Adrenal gland (tissue), 9 donors: ENCODE measurements at regions not wholly inside any gene's neighbourhood (a gene's known extent, or its start where the extent isn't known, plus 50 kb on each side); places are given as distances from the start of the nearest gene placed in this dataset.

Experiments used
- DNase-seq, 7 donors: peaks; one replicate each; pipeline ENCODE4 v3.0.0-alpha.2; 2019 to 2020
- H3K27ac ChIP-seq, 5 donors: fragments of 200-600 bp; sonication (generic) in 4 of 5; 1 replicate in 3 of 5; 2 replicates in 2 of 5; pipeline versions ENCODE4 v1.5.1 to v1.8.0; 2016 to 2020; ENCODE audit warnings: mild to moderate bottlenecking in 1 of 5
- H3K27me3 ChIP-seq: fragments of 200-600 bp; 2 replicates; pipeline ENCODE4 v1.8.0; 2021
- H3K36me3 ChIP-seq, 2 donors: fragments of 200-600 bp; replicated peaks in 1 of 2; 1 replicate in 1 of 2; 2 replicates in 1 of 2; pipeline versions ENCODE4 v1.5.1 to v1.8.0; 2018 to 2022
- H3K4me1 ChIP-seq, 2 donors: fragments of 200-600 bp; replicated peaks in 1 of 2; 1 replicate in 1 of 2; 2 replicates in 1 of 2; pipeline versions ENCODE4 v1.5.1 to v1.8.0; 2018 to 2021
- H3K4me3 ChIP-seq, 4 donors: fragments of 200-600 bp; sonication (generic) in 3 of 4; one replicate each; pipeline ENCODE4 v1.5.1; 2016 to 2018
- H3K9me3 ChIP-seq, 3 donors: fragments of 200-600 bp; sonication (generic) in 1 of 3; replicated peaks in 1 of 3; 1 replicate in 2 of 3; 2 replicates in 1 of 3; pipeline versions ENCODE4 v1.5.1 to v1.8.0; 2016 to 2021
- POLR2A ChIP-seq, 2 donors: fragments of 450-650 bp; IDR thresholded peaks; one replicate each; pipeline ENCODE4 v1.6.1; 2017; ENCODE audit warnings: antibody characterized with exemption in 2 of 2, mild to moderate bottlenecking in 2 of 2, moderate library complexity in 1 of 2
- WGBS, 4 donors: extraction: QIAGEN DNeasy Blood & Tissue Kit in 2 of 4; methylation state at CpG; one replicate each; pipeline versions ENCODE4 v1.1.5 to v1.1.7; 2013 to 2017; 5-methylcytosine and 5-hydroxymethylcytosine counted together
- intact Hi-C, 2 donors: fragments of 100-400 bp; cut with DNase I; formaldehyde crosslinking; loops; one replicate each; pipeline versions ENCODE4 v1.14.1 to v1.15.0; 2022 to 2023
- TF ChIP-seq, protein P1 (sequence below), 6 experiments: fragments of 450-650 bp in 4 of 6; fragments of 200-600 bp in 2 of 6; sonication (generic) in 1 of 6; IDR thresholded peaks; 1 replicate in 5 of 6; 2 replicates in 1 of 6; pipeline versions ENCODE4 v1.5.1 to v1.8.0; 2016 to 2021; ENCODE audit warnings: antibody characterized with exemption in 6 of 6, mild to moderate bottlenecking in 2 of 6, moderate library complexity in 1 of 6
- donor health status: healthy with polysubstance abuse.
- donor health status: Bipolar disorder and iron deficiency.
- donor health status: DM: yes; HTN: yes; CAD: no.
- donor health status: DM: no; HTN: no; CAD: no.
- donor health status: DM: no; HTN: no; CAD: no.

DNA sequence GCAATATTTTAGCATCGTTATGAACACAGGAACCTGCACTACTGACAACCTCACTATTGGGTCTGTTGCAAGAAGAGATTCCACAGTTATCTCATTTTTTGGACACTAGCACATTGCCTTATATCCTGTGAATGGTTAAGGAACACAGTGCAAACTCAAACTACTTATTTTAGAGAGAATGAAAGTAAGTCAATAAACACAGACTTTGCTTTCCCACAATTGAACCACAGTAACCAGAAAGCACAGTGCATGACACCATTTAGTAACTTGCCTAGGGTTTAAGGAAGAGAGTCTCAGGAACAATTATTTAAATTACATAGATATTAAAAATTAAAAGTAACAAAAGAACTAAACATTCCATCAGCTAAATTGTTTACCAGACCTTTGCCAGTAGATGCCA is 468.8 kb downstream of the ZWINT start:
- Histone ChIP-seq H3K4me1 (no peaks in the 10 kb centered on the region), H3K27ac (no peak overlapping the region), H3K9me3 (no peaks in the 10 kb centered on the region), H3K27me3 (no peaks in the 10 kb centered on the region), H3K4me3 (no peak overlapping the region), H3K36me3 (no peaks in the 10 kb centered on the region)
- no peak for DNase-seq
- intact Hi-C loops = no loop called here
- 47 to 86% (median 65%) methylated on average over 1 of the region's 1 CpG for WGBS, 4 donors
- no peak for TF ChIP-seq POLR2A (IDR thresholded peaks at IDR 0.05)
- TF ChIP-seq, protein P1, sequence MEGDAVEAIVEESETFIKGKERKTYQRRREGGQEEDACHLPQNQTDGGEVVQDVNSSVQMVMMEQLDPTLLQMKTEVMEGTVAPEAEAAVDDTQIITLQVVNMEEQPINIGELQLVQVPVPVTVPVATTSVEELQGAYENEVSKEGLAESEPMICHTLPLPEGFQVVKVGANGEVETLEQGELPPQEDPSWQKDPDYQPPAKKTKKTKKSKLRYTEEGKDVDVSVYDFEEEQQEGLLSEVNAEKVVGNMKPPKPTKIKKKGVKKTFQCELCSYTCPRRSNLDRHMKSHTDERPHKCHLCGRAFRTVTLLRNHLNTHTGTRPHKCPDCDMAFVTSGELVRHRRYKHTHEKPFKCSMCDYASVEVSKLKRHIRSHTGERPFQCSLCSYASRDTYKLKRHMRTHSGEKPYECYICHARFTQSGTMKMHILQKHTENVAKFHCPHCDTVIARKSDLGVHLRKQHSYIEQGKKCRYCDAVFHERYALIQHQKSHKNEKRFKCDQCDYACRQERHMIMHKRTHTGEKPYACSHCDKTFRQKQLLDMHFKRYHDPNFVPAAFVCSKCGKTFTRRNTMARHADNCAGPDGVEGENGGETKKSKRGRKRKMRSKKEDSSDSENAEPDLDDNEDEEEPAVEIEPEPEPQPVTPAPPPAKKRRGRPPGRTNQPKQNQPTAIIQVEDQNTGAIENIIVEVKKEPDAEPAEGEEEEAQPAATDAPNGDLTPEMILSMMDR (IDR thresholded peaks at IDR 0.05) = no peak

DNA sequence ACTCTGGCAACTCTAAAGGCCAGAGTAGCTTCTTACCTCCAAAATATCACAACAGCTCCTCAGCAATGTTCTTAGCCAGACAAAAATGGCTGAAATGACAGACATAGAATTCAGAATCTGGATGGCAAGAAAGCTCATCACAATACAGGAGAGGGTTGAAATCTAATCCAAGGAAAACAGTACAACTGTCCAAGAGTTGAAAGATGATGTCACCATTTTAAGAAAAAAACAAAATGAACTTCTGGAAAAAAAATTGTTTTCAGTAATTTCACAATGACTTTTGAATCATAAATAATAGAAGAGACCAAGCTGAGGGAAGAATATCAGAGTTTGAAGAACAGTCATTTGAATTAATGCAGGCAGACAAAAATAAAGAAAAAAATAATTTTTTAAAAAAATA is 479.5 kb downstream of the ZWINT start:
- Histone ChIP-seq H3K27ac (no peak overlapping the region), H3K4me1 (no peaks in the 10 kb centered on the region), H3K27me3 (no peaks in the 10 kb centered on the region), H3K36me3 (no peaks in the 10 kb centered on the region), H3K4me3 (no peak overlapping the region), H3K9me3 (no peaks in the 10 kb centered on the region)
- no peak for TF ChIP-seq POLR2A (IDR thresholded peaks at IDR 0.05)
- TF ChIP-seq, protein P1 (IDR thresholded peaks at IDR 0.05) = no peak
- DNase-seq = no peak
- intact Hi-C loops = no loop called here

DNA sequence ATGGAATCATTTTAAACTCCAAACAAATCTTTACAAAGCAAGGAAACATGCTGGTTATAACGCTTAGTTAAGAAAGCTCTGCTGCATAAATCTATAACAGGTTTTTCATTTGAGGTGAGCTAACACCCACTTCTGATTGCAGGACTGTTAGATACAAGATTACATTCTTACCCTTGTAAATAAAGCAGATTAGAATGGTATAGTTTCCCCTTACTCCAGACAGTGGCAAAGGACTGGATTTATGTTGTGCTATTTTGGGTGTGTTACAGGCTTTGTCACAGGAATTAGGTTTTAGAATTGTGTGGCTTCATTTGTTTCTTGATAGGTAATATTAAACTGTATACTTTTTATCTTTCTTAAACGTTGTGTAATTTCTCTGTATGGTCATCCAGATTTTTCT is 487.6 kb downstream of the ZWINT start:
- no peaks in the 10 kb centered on the region for H3K9me3 ChIP-seq
- H3K27ac ChIP-seq = no peak overlapping the region
- intact Hi-C loops = no loop called here
- WGBS, 4 donors = 43 to 54% (median 49%) methylated on average over 2 of the region's 2 CpGs
- no peak overlapping the region for H3K4me3 ChIP-seq
- H3K4me1 ChIP-seq = no peaks in the 10 kb centered on the region
- TF ChIP-seq POLR2A (IDR thresholded peaks at IDR 0.05) = no peak
- TF ChIP-seq, protein P1 (IDR thresholded peaks at IDR 0.05) = no peak
- no peaks in the 10 kb centered on the region for H3K36me3 ChIP-seq
- no peaks in the 10 kb centered on the region for H3K27me3 ChIP-seq
- no peak for DNase-seq

DNA sequence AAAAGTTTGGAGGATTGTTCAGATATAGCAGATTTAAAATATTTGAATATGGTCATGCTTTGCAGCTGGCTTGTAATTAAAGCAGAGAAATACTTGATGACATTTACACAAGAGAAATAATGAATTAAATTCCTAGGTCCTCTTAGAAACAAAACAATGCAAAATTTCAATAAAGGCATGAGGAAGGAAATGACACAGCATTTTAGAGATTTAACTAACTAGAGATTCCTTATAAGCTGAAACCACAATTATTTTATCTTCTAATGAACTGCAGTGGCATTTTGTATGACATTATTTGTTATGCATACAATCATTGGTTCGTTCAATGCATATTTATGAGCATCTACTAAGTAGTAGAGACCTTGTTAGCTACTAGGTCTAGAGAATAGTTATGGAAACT is 490.9 kb downstream of the ZWINT start:
- no peaks in the 10 kb centered on the region for H3K36me3 ChIP-seq
- intact Hi-C loops = no loop called here
- no peaks in the 10 kb centered on the region for H3K27me3 ChIP-seq
- H3K4me3 ChIP-seq = no peak overlapping the region
- no peak for TF ChIP-seq POLR2A (IDR thresholded peaks at IDR 0.05)
- TF ChIP-seq, protein P1 (IDR thresholded peaks at IDR 0.05) = no peak
- no peaks in the 10 kb centered on the region for H3K4me1 ChIP-seq
- WGBS, 4 donors = 36 to 62% (median 52%) methylated on average over 1 of the region's 1 CpG
- H3K27ac ChIP-seq = no peak overlapping the region
- H3K9me3 ChIP-seq = no peaks in the 10 kb centered on the region
- no peak for DNase-seq
